ENCODE measurements at regions not wholly inside any gene's neighbourhood (a gene's known extent, or its start where the extent isn't known, plus 50 kb on each side); places are given as distances from the start of the nearest gene placed in this dataset.

- TF ChIP-seq CTCF (IDR thresholded peaks at IDR 0.05; ENCODE audit: control extremely low read depth, extremely low read depth) = no peak
- Histone ChIP-seq H3K36me3 (ENCODE audit: control insufficient read depth in 4 of 4, insufficient read depth in 4 of 4, low read length in 4 of 4) (no peaks in the 10 kb centered on the region), H3K9ac (ENCODE audit: insufficient read depth in 1 of 2, low read length in 2 of 2) (no peak overlapping the region), H3K27me3 (ENCODE audit: control insufficient read depth in 3 of 3, insufficient read depth in 3 of 3, low read length in 2 of 3) (no peaks in the 10 kb centered on the region), H3K27ac (ENCODE audit: low read depth in 1 of 2, low read length in 1 of 2) (no peak overlapping the region), H3K9me3 (ENCODE audit: control insufficient read depth in 4 of 4, insufficient read depth in 3 of 4, low read length in 3 of 4) (peaks cover 0 to 2% (median under 1%) of the 10 kb centered on the region in 4 donors), H3K4me3 (no peak overlapping the region), H3K4me1 (ENCODE audit: control insufficient read depth in 5 of 5, insufficient read depth in 5 of 5, low read length in 5 of 5) (peaks cover 0 to 18% (median 3%) of the 10 kb centered on the region in 5 donors)
- ATAC-seq (ENCODE audit: insufficient read depth, low FRiP score) = no peak
- DNase-seq = no peak
- WGBS, 2 donors = 71 to 77% methylated on average over 8 of the region's 8 CpGs
Observed at GRCh38 chr9:95573463-95573862, 56.7 kb upstream of the PTCH1 start.

GRCh38 chr9:95572381-95573151 lies 55.8 kb upstream of the PTCH1 start:
- no peaks in the 10 kb centered on the region for H3K27me3 ChIP-seq (ENCODE audit: control insufficient read depth in 3 of 3, insufficient read depth in 3 of 3, low read length in 2 of 3)
- 86 to 89% methylated on average over 25 of the region's 25 CpGs for WGBS, 2 donors
- H3K36me3 ChIP-seq (ENCODE audit: control insufficient read depth in 4 of 4, insufficient read depth in 4 of 4, low read length in 4 of 4) = no peaks in the 10 kb centered on the region
- DNase-seq (peak in 2 of 3 donors; percentile 58 to 60), ATAC-seq (ENCODE audit: insufficient read depth, low FRiP score) (no peak)
- H3K4me3 ChIP-seq = no peak overlapping the region
- H3K4me1 ChIP-seq (ENCODE audit: control insufficient read depth in 5 of 5, insufficient read depth in 5 of 5, low read length in 5 of 5) = peaks cover 0 to 18% (median 3%) of the 10 kb centered on the region in 5 donors
- peaks cover 0 to 7% (median 0%) of the 10 kb centered on the region in 4 donors for H3K9me3 ChIP-seq (ENCODE audit: control insufficient read depth in 4 of 4, insufficient read depth in 3 of 4, low read length in 3 of 4)
- H3K27ac ChIP-seq (ENCODE audit: low read depth in 1 of 2, low read length in 1 of 2) = no peak overlapping the region
- no peak overlapping the region for H3K9ac ChIP-seq (ENCODE audit: insufficient read depth in 1 of 2, low read length in 2 of 2)
- no peak for TF ChIP-seq CTCF (IDR thresholded peaks at IDR 0.05; ENCODE audit: control extremely low read depth, extremely low read depth)

GRCh38 chr9:95570646-95571045 lies 53.9 kb upstream of the PTCH1 start:
- peak overlapping the region in 1 of 2 donors; percentile 23 for H3K9ac ChIP-seq (ENCODE audit: insufficient read depth in 1 of 2, low read length in 2 of 2)
- no peak for ATAC-seq (ENCODE audit: insufficient read depth, low FRiP score)
- WGBS, 2 donors = 45 to 51% methylated on average over 11 of the region's 11 CpGs

More at GRCh38 chr9:95570646-95571045, 53.9 kb upstream of the PTCH1 start:
- DNase-seq = peak in 2 of 3 donors; percentile 44 to 48
- TF ChIP-seq CTCF (IDR thresholded peaks at IDR 0.05; ENCODE audit: control extremely low read depth, extremely low read depth) = no peak
- peaks cover 0 to 6% (median 0%) of the 10 kb centered on the region in 4 donors for H3K9me3 ChIP-seq (ENCODE audit: control insufficient read depth in 4 of 4, insufficient read depth in 3 of 4, low read length in 3 of 4)
- no peak overlapping the region for H3K4me3 ChIP-seq
- no peaks in the 10 kb centered on the region for H3K36me3 ChIP-seq (ENCODE audit: control insufficient read depth in 4 of 4, insufficient read depth in 4 of 4, low read length in 4 of 4)
- H3K4me1 ChIP-seq (ENCODE audit: control insufficient read depth in 5 of 5, insufficient read depth in 5 of 5, low read length in 5 of 5) = peaks cover 0 to 18% (median 3%) of the 10 kb centered on the region in 5 donors
- H3K27me3 ChIP-seq (ENCODE audit: control insufficient read depth in 3 of 3, insufficient read depth in 3 of 3, low read length in 2 of 3) = no peaks in the 10 kb centered on the region
- no peak overlapping the region for H3K27ac ChIP-seq (ENCODE audit: low read depth in 1 of 2, low read length in 1 of 2)
